Gastroesophageal sphincter (tissue), 4 donors: ENCODE measurements at regions not wholly inside any gene's neighbourhood (a gene's known extent, or its start where the extent isn't known, plus 50 kb on each side); places are given as distances from the start of the nearest gene placed in this dataset.

ENCODE experiments used
- ATAC-seq: fragments of 150-250 bp; one replicate; pipeline ENCODE4 v1.9.1; 2016; ENCODE audit warnings: mild to moderate bottlenecking, moderate library complexity
- H3K27ac ChIP-seq, 4 donors: fragments of 200-600 bp; sonication (generic) in 3 of 4; 1 replicate in 3 of 4; 2 replicates in 1 of 4; pipeline ENCODE4 v1.5.1; 2016 to 2019
- H3K27me3 ChIP-seq: fragments of 200-600 bp; sonication (generic); one replicate; pipeline ENCODE4 v1.5.1; 2019
- H3K36me3 ChIP-seq, 2 donors: fragments of 200-600 bp; sonication (generic); one replicate each; pipeline ENCODE4 v1.5.1; 2019; ENCODE audit warnings: control low read depth in 1 of 2
- H3K4me1 ChIP-seq, 3 donors: fragments of 200-600 bp; sonication (generic); 1 replicate in 2 of 3; 2 replicates in 1 of 3; pipeline ENCODE4 v1.5.1; 2016 to 2019; ENCODE audit warnings: control low read depth in 2 of 3
- H3K4me3 ChIP-seq, 2 donors: fragments of 200-600 bp; sonication (generic); one replicate each; pipeline ENCODE4 v1.5.1; 2019; ENCODE audit warnings: mild to moderate bottlenecking in 1 of 2, moderate library complexity in 1 of 2
- H3K9me3 ChIP-seq, 3 donors: fragments of 200-600 bp; sonication (generic); one replicate each; pipeline ENCODE4 v1.5.1; 2017 to 2019; ENCODE audit warnings: control low read depth in 2 of 3
- CTCF ChIP-seq, 4 experiments: fragments of 200-600 bp in 2 of 4; fragments of 450-650 bp in 2 of 4; sonication (generic) in 1 of 4; IDR thresholded peaks; one replicate each; pipeline ENCODE4 v1.5.1; 2017 to 2019; ENCODE audit warnings: antibody characterized with exemption in 4 of 4, mild to moderate bottlenecking in 2 of 4, moderate library complexity in 2 of 4
- EP300 ChIP-seq: sonication (generic); formaldehyde crosslinking; IDR thresholded peaks from one replicate; pipeline ENCODE4 v1.6.1; 2017; ENCODE audit warnings: antibody characterized with exemption, mild to moderate bottlenecking
- POLR2A ChIP-seq, 2 donors: fragments of 450-650 bp; IDR thresholded peaks; one replicate each; pipeline ENCODE4 v1.6.1; 2017; ENCODE audit warnings: antibody characterized with exemption in 2 of 2, mild to moderate bottlenecking in 2 of 2, moderate library complexity in 1 of 2
- POLR2AphosphoS5 ChIP-seq: sonication (generic); formaldehyde crosslinking; IDR thresholded peaks from one replicate; pipeline ENCODE4 v1.6.1; 2017; ENCODE audit warnings: antibody characterized with exemption
- WGBS, 2 donors: methylation state at CpG; one replicate each; pipeline ENCODE4 v1.1.5; 2018; ENCODE audit warnings: low coverage in 1 of 2; 5-methylcytosine and 5-hydroxymethylcytosine counted together

- Histone ChIP-seq H3K36me3 (no peaks in the 10 kb centered on the region), H3K4me1 (peaks cover 0 to 16% (median 0%) of the 10 kb centered on the region in 3 donors), H3K4me3 (no peak overlapping the region), H3K27me3 (no peaks in the 10 kb centered on the region), H3K27ac (no peak overlapping the region), H3K9me3 (no peaks in the 10 kb centered on the region)
- ATAC-seq = no peak
- no peak for TF ChIP-seq EP300
- no peak for TF ChIP-seq CTCF (IDR thresholded peaks at IDR 0.05)
- no peak for TF ChIP-seq POLR2AphosphoS5
- TF ChIP-seq POLR2A (IDR thresholded peaks at IDR 0.05) = no peak
- 100% methylated on average over 2 of the region's 9 CpGs; no CpG with 5 or more reads in 1 of the 2 donors for WGBS, 2 donors
Measured at GRCh38 chr2:8573942-8574195, 108.0 kb upstream of the ID2 start.

DNA sequence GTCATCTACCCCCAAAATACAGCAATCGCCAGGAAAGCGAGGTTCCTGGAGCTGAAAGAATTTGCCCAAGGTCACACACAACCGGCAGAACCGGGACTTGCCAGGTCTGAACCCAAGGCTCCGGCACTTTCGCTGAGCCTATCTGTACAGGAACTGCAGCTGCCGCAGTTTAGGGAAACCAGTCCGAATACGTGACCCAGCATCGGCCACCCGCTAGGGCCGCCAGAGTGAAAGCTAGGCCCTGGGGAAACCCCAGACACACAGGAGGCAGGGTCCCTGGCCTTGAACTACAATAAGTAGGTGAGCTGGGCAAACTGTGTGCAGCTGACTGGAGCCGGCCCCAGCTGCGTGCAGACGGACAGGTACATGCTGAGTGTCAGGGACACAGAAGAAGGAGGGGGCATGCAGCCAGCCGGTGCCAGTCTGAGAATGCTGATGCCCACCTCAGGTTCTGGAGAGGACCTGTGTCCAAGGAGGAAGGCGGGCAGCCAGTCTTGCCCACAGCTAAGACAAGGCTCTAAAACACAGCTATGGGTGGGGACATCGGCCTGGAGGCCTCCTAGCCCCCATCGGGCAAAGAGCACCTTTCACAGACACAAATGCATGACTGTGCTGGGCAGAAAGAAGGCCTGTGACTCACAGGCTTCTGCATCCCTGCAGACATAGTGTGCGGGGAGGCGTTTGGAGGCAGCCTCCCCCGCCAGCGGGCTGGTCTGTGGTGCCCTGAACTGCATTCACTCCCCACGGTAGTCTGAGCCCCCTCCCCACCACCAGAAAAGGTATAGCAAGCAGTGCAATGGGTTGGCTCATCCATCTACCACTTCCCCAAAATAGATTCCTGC is 107.4 kb upstream of the ID2 start:
- no peak for TF ChIP-seq CTCF (IDR thresholded peaks at IDR 0.05)
- no peak for TF ChIP-seq POLR2AphosphoS5
- no peak for TF ChIP-seq EP300
- TF ChIP-seq POLR2A (IDR thresholded peaks at IDR 0.05) = no peak
- no peak overlapping the region for H3K27ac ChIP-seq
- H3K27me3 ChIP-seq = no peaks in the 10 kb centered on the region
- ATAC-seq = no peak
- WGBS, 2 donors = 60 to 70% methylated on average over 1 to 7 of the region's 24 CpGs
- H3K9me3 ChIP-seq = no peaks in the 10 kb centered on the region
- H3K36me3 ChIP-seq = no peaks in the 10 kb centered on the region
- H3K4me3 ChIP-seq = no peak overlapping the region
- H3K4me1 ChIP-seq = peaks cover 0 to 16% (median 0%) of the 10 kb centered on the region in 3 donors

DNA sequence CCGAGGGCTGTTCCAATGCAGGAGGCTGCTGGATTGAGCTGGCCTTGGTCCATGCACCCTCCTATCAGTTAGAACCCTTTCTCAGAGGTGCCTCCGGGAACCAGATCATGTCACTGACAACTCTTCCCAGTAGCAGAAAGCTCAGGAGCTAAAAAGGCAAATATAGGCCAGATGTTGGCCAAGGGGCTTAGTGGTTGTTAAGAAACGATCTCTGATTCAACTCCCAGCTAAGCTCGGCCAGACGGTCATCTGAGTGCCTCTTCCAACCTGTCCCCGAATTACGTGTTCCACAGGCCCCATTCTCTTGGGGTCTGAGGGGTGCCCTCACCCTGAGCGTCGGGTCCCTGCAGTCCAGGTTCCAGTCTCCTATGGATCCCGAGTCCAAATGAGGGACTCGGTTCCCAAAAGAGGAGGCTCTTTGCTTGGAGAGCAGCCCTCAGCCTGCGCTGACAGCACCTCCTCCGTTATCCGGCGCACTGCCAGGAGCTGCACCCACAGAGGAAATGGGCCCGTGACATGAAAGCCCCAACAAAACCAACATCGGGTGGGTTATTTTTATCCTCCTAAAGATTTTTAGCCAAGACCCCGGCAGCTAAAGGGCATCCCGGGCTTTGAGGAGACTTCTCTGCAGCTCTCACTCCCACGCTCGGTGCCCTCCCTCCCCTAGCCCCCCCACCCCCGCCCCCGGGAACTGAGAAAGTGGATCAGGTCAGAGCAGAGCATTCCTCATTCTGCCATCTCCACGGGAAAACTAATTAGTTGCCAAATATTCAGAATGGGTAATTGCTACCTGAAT is 106.6 kb upstream of the ID2 start:
- TF ChIP-seq POLR2A (IDR thresholded peaks at IDR 0.05) (no peak), POLR2AphosphoS5 (no peak), EP300 (no peak), CTCF (IDR thresholded peaks at IDR 0.05) (no peak)
- WGBS, 2 donors = 53 to 60% methylated on average over 4 to 15 of the region's 24 CpGs
- ATAC-seq = no peak
- Histone ChIP-seq H3K4me1 (peaks cover 0 to 16% (median 0%) of the 10 kb centered on the region in 3 donors), H3K36me3 (no peaks in the 10 kb centered on the region), H3K27ac (no peak overlapping the region), H3K27me3 (no peaks in the 10 kb centered on the region), H3K4me3 (peak overlapping the region in 1 of 2 donors; percentile 14), H3K9me3 (no peaks in the 10 kb centered on the region)

GRCh38 chr2:8575834-8576423 is 105.9 kb upstream of the ID2 start:
- H3K27me3 ChIP-seq = no peaks in the 10 kb centered on the region
- no peak for ATAC-seq
- no peaks in the 10 kb centered on the region for H3K9me3 ChIP-seq
- H3K4me1 ChIP-seq = peaks cover 0 to 16% (median 0%) of the 10 kb centered on the region in 3 donors
- WGBS, 2 donors = 80 to 87% methylated on average over 4 to 7 of the region's 14 CpGs
- TF ChIP-seq POLR2A (IDR thresholded peaks at IDR 0.05) (no peak), EP300 (no peak), POLR2AphosphoS5 (no peak), CTCF (IDR thresholded peaks at IDR 0.05) (no peak)
- H3K36me3 ChIP-seq = no peaks in the 10 kb centered on the region
- no peak overlapping the region for H3K4me3 ChIP-seq
- H3K27ac ChIP-seq = no peak overlapping the region
